IPS-20b (cell line): ENCODE measurements at regions not wholly inside any gene's neighbourhood (a gene's known extent, or its start where the extent isn't known, plus 50 kb on each side); places are given as distances from the start of the nearest gene placed in this dataset.

Experiments used
- H3K27ac ChIP-seq: one replicate; pipeline ENCODE4 v1.5.1; 2013; ENCODE audit warnings: low read length
- H3K27me3 ChIP-seq: 2 replicates; pipeline ENCODE4 v1.6.1; 2013; ENCODE audit warnings: mild to moderate bottlenecking, low read length, inconsistent platforms; ENCODE audit not compliant: insufficient read depth
- H3K36me3 ChIP-seq: 2 replicates; pipeline ENCODE4 v1.6.1; 2013; ENCODE audit warnings: low read depth, mild to moderate bottlenecking, inconsistent platforms, low read length, moderate library complexity; ENCODE audit not compliant: insufficient read depth
- H3K4me1 ChIP-seq: 2 replicates; pipeline ENCODE4 v1.6.1; 2013; ENCODE audit warnings: mild to moderate bottlenecking, control low read depth, inconsistent platforms, low read length, moderate library complexity; ENCODE audit not compliant: insufficient read depth
- H3K4me3 ChIP-seq: 2 replicates; pipeline ENCODE4 v1.5.1; 2013; ENCODE audit warnings: mild to moderate bottlenecking, low read length, inconsistent platforms
- H3K9ac ChIP-seq: 2 replicates; pipeline ENCODE4 v1.6.1; 2013; ENCODE audit warnings: low read depth, mild to moderate bottlenecking, inconsistent platforms, low read length, moderate library complexity
- H3K9me3 ChIP-seq: 2 replicates; pipeline ENCODE4 v1.6.1; 2013; ENCODE audit warnings: mild to moderate bottlenecking, low read depth, low read length, inconsistent platforms; ENCODE audit not compliant: insufficient read depth

DNA sequence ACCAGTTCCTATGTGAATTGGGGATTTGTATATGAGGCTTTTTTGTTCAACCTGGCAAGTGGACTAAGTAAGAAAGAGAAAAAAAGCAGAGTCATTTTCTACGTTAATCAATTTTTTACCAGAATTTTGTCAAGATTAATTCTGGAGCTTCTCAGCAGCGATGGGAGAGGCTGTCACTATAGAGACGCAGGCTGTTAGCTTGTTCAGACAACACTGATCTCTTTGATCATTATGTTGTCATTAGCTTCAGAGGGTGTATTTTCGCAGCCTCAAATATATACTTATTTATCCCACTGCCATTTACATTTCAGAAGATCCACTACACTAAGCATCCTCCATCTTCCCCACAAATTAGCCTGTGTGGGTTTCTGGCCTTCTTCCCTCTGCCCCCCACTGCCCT lies 196.7 kb upstream of the PFKP start:
- Histone ChIP-seq H3K36me3 (no peaks in the 10 kb centered on the region), H3K9ac (no peak overlapping the region), H3K27me3 (no peaks in the 10 kb centered on the region), H3K4me1 (peaks cover 3% of the 10 kb centered on the region; the same call in 1 of the 2 replicates), H3K4me3 (no peak overlapping the region), H3K9me3 (no peaks in the 10 kb centered on the region), H3K27ac (no peak overlapping the region)

DNA sequence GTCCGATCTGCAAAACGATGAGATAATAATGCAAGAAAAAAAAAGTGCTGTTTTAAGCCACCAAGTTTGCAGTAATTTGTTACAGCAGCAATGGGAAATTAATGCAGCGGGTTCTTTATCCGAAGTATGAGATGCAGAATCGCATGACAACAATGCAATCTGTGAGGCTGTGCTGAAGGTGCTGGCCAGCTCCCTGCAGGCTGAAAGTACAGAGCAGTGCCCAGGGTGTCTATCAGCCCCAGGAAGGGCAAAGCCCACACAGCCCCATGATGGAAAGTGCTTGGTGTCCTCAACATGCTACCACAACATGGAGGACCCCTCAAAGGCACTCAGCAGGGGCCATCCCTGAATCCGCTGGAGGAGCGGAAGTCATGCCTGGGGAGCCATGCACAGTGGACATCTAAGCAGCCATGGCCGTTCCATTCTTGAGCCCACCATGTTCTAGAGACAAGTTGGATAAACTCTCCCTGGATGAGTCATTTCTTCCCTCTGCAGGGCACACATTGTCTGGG lies 199.5 kb upstream of the PFKP start:
- H3K9ac ChIP-seq = no peak overlapping the region
- H3K27ac ChIP-seq = no peak overlapping the region
- no peaks in the 10 kb centered on the region for H3K36me3 ChIP-seq
- H3K4me3 ChIP-seq = no peak overlapping the region
- H3K4me1 ChIP-seq = peaks cover 3% of the 10 kb centered on the region; the same call in 1 of the 2 replicates
- H3K27me3 ChIP-seq = no peaks in the 10 kb centered on the region
- H3K9me3 ChIP-seq = no peaks in the 10 kb centered on the region

DNA sequence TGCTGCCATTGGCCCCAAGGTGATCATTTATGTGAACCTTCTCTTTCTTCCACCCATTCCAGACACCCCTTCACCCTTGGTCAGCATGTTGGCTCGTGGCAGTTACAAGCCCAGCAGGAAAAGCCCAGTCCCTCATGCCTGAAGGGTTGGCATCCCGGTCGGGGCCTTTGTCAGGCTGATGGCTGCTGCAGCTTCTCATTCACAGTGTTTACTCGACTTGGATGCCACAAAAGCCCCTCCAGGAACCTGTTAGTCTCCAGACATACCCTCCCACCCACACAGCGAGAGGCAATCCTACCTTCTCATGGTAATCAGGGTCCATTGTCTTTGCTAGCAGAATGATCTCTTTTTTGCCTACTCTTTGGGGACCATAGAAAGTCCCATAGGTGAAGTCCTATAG lies 200.8 kb upstream of the PFKP start:
- Histone ChIP-seq H3K4me3 (no peak overlapping the region), H3K27me3 (no peaks in the 10 kb centered on the region), H3K4me1 (peaks cover 3% of the 10 kb centered on the region; the same call in 1 of the 2 replicates), H3K9ac (no peak overlapping the region), H3K9me3 (no peaks in the 10 kb centered on the region), H3K36me3 (no peaks in the 10 kb centered on the region), H3K27ac (no peak overlapping the region)

DNA sequence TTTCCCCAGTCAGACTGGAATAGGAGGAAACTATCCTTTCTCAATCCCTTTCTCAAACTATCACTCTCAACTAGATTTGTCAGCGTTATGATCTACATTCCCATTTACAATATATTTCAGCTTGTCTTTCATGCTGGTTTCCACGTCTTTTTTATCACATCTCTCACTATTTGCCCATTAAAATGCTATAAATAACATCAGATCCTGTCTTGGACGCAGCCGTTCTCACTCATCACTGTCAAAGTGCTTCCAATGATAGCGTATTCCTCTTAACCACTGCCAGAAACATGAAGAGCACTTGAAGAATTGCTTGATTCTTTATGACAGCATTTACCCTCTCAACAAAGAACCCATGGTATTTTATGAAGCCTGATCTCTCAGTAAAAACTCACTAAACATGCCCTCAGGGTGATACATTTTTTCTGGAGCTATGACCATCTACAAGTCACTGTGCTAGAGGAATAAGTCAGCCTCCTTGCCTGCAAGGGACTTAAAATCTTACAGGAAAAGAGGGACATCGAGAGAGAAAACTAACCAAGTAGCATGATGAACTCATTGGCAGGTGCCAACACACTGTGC lies 205.6 kb upstream of the PFKP start:
- Histone ChIP-seq H3K27ac (no peak overlapping the region), H3K9me3 (no peaks in the 10 kb centered on the region; the same call in 1 of the 2 replicates), H3K4me1 (no peaks in the 10 kb centered on the region), H3K36me3 (no peaks in the 10 kb centered on the region), H3K27me3 (no peaks in the 10 kb centered on the region), H3K9ac (no peak overlapping the region), H3K4me3 (no peak overlapping the region)

DNA sequence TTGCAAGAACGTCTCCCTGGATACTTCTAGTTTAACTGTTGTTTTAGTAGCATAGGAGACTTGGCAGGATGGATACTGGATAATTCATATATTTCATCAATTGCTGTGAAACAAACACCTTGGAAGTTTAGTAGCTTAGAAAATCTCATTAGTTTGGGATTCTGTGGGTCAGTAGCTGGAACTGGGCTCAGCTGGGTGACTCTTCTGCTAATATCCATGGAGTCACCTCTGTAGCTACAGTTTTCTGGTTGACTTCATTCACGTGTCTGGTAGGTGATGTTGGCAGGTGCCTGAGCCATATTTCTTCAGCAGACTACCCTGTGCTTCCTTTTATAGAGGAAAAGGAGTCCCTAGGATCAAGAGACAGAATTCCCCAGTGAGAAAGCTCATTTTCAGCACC lies 208.9 kb upstream of the PFKP start:
- no peak overlapping the region for H3K9ac ChIP-seq
- no peaks in the 10 kb centered on the region; the same call in 1 of the 2 replicates for H3K9me3 ChIP-seq
- no peaks in the 10 kb centered on the region for H3K27me3 ChIP-seq
- no peak overlapping the region for H3K4me3 ChIP-seq
- no peak overlapping the region for H3K27ac ChIP-seq
- no peaks in the 10 kb centered on the region for H3K36me3 ChIP-seq
- peaks cover 6% of the 10 kb centered on the region; the same call in 1 of the 2 replicates for H3K4me1 ChIP-seq

DNA sequence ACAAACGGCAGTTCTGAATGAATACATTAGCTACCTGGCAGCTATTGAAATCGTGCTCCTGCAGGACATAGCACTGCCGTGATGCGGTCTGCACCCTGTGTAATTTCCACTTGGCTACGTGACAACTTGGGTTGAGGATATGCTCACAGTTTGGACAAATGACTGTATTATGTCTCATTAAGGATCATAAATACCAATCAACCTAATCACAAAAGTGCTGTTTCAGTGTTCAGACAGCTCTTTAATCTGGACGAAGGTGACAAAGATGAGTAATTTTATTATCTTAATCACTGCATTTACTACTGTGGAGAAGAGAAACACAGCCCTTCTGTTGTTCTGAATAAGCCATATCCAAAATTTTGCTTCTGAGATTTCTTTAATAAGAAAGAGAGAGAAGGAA lies 210.8 kb upstream of the PFKP start:
- Histone ChIP-seq H3K27me3 (no peaks in the 10 kb centered on the region), H3K9ac (no peak overlapping the region), H3K9me3 (no peaks in the 10 kb centered on the region; the same call in 1 of the 2 replicates), H3K4me3 (no peak overlapping the region), H3K36me3 (no peaks in the 10 kb centered on the region), H3K4me1 (peaks cover 9% of the 10 kb centered on the region; the same call in 1 of the 2 replicates), H3K27ac (no peak overlapping the region)

DNA sequence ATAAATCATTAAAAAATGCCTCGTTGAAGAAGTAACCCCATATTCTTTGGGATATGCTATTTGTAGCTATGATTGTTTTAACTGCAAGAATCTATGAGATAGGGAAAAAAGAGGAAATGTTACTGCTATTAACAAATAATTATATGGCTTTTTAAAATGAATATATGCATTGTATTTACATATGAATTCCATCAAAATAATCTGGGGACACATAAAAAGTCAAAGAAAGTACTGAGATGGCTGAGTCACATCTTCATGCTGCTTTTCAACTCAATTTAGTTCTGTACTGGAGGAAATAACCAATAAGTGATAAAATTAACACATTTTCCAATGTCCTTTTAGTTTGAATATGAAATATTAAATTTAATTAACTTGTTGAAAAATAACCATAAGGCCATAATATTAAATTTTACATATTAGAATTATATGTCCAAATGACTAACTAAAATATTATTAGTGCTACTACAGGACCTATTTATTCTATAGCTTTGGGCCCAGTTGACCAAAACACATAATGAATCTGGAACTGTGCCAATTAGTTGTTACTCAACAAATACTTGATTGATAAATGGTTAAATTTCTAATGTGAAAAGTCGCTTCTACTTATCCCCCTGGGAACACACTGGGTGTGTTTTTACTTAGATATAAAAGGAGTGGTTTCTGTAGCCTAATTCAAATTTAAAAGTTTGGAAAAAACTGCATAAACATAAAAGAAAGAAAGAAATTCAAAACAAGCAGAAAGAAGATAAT lies 214.6 kb upstream of the PFKP start:
- no peak overlapping the region for H3K9ac ChIP-seq
- H3K4me3 ChIP-seq = no peak overlapping the region
- H3K27me3 ChIP-seq = no peaks in the 10 kb centered on the region
- peaks cover 9% of the 10 kb centered on the region; the same call in 1 of the 2 replicates for H3K4me1 ChIP-seq
- no peaks in the 10 kb centered on the region for H3K9me3 ChIP-seq
- no peaks in the 10 kb centered on the region for H3K36me3 ChIP-seq
- no peak overlapping the region for H3K27ac ChIP-seq

DNA sequence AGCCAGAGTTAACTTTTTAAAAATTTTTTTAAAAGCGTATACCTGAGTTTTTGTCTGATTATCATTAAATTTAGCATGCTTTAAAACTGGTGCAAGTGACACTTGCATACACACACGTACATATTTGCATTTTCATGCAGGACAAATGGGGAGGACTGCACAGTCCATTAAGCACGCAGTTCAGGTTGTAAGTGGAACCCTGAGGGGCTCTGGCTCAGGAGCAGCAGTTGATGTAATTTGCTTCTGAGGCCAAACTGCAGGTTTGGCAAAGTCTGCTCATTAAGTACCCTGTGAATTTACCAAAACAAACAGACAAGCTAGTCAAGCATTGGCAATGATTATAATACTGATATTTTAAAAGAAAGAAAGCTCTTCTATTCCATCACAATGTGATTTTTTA lies 215.8 kb upstream of the PFKP start:
- H3K4me1 ChIP-seq = peaks cover 9% of the 10 kb centered on the region; the same call in 1 of the 2 replicates
- no peak overlapping the region for H3K27ac ChIP-seq
- H3K27me3 ChIP-seq = no peaks in the 10 kb centered on the region
- H3K9ac ChIP-seq = no peak overlapping the region
- H3K9me3 ChIP-seq = no peaks in the 10 kb centered on the region
- H3K36me3 ChIP-seq = no peaks in the 10 kb centered on the region
- no peak overlapping the region for H3K4me3 ChIP-seq

DNA sequence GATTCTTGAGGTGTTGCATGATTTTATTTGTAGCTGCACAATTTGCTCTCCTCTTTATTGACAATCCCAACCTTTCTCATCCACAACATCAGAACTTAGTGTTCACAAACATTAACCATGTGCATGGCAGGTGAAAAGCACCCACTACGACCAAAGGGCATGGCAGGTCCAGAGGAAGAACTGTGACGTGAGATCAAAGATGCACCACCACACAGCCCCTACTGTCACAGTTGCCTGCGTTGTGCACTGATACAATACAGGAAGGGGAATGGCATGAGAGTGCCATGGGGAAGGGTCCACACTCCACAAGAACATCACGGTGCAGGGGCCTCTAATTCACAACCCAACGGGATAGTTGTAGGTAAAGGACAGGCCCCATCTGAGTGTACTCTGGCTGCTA lies 217.1 kb upstream of the PFKP start:
- no peaks in the 10 kb centered on the region for H3K36me3 ChIP-seq
- no peak overlapping the region for H3K4me3 ChIP-seq
- peaks cover 9% of the 10 kb centered on the region; the same call in 1 of the 2 replicates for H3K4me1 ChIP-seq
- no peaks in the 10 kb centered on the region for H3K27me3 ChIP-seq
- no peaks in the 10 kb centered on the region for H3K9me3 ChIP-seq
- no peak overlapping the region for H3K9ac ChIP-seq
- no peak overlapping the region for H3K27ac ChIP-seq

DNA sequence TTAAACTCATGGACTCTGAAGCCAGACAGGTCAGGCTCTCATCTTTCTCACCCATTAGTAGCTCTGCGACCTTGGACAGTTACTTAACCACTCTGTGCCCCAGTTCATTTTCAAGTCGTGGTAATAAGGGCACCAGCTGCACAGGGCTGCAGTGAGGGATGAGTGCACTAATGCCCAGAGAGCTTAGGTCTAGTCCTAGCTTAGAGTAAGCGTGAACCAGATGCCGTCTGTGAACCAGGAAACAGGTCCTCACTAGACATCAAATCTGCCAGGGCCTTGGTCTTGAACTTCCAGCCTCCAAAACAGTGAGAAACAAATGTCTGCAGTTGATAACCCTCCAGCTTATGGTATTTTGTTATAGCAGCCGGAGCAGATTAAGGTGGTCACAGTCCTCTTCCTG lies 222.4 kb upstream of the PFKP start:
- no peaks in the 10 kb centered on the region for H3K36me3 ChIP-seq

DNA sequence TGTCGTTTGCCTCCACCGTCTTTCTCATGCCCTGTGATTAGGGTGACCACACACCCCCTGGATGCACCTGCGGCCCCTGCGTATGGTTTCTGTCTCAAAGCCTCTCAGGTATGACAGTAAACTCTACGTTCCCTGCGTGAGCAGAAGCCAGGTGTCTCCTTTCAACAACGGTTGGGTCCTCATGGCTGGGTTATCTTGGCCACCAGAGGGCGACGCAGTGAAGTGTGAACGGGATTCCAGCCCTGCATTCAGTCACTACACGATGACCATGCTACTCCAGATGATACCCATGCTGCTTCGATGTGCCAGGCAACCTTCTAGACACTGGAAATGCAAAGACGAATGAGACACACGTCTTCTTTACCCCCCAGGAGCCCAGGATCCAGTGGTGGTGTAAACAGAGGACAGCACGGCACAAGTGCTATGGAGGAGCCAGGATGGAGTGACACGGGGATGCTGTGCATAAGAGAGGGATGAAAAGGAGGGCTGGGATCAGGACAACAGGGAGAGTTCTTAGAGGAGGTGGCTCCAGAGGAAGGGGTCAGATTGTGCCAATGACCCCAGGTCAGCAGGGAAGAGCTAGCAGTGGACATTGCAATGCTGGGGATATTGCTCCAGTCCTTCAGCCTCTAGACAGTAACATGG lies 228.1 kb upstream of the PFKP start:
- no peaks in the 10 kb centered on the region for H3K4me1 ChIP-seq
- H3K9me3 ChIP-seq = no peaks in the 10 kb centered on the region
- H3K27ac ChIP-seq = no peak overlapping the region
- peaks cover 11% of the 10 kb centered on the region for H3K27me3 ChIP-seq
- H3K36me3 ChIP-seq = no peaks in the 10 kb centered on the region
- H3K4me3 ChIP-seq = no peak overlapping the region
- no peak overlapping the region for H3K9ac ChIP-seq

More for the DNA sequence above, 222.4 kb upstream of the PFKP start:
- Histone ChIP-seq H3K27ac (no peak overlapping the region), H3K4me1 (no peaks in the 10 kb centered on the region), H3K9ac (no peak overlapping the region), H3K9me3 (no peaks in the 10 kb centered on the region), H3K27me3 (peaks cover 3% of the 10 kb centered on the region; the same call in 1 of the 2 replicates), H3K4me3 (no peak overlapping the region)
